T-cell (primary cell): ENCODE measurements at regions not wholly inside any gene's neighbourhood (a gene's known extent, or its start where the extent isn't known, plus 50 kb on each side); places are given as distances from the start of the nearest gene placed in this dataset.

Source experiments
- ATAC-seq, 4 experiments: fragments of 200-7000 bp in 3 of 4; fragments of 150-1000 bp in 1 of 4; cut with Tn5 transposase; replicated peaks in 1 of 4; 1 replicate in 3 of 4; 2 replicates in 1 of 4; pipeline ENCODE4 v1.10.0; 2021; ENCODE audit warnings: moderate library complexity in 3 of 4, mild to moderate bottlenecking in 2 of 4, moderate number of reproducible peaks in 1 of 4
- CTCF ChIA-PET, 2 donors: fragments of 300-600 bp; sonication (Branson Sonifier 250); formaldehyde crosslinking; loops; one replicate each; lab custom pipeline; 2022; ENCODE audit warnings: antibody characterized with exemption in 2 of 2; lab: Charles Lee
- POLR2A ChIA-PET, 2 donors: fragments of 300-600 bp; sonication (Branson Sonifier 250); formaldehyde crosslinking; loops; one replicate each; lab custom pipeline; 2022; ENCODE audit warnings: antibody characterized with exemption in 2 of 2; lab: Charles Lee
- DNase-seq, 35 experiments: peaks; one replicate each; pipeline versions ENCODE4 v3.0.0 to v3.0.0-alpha.2; 2013 to 2023
- H3K27ac ChIP-seq: one replicate; pipeline ENCODE4 v1.5.1; 2013; ENCODE audit warnings: low read length
- H3K27me3 ChIP-seq, 2 experiments: replicated peaks in 1 of 2; 1 replicate in 1 of 2; 2 replicates in 1 of 2; pipeline versions ENCODE4 v1.6.1 to v1.7.0; 2013; ENCODE audit warnings: low read length in 1 of 2, mixed read lengths in 1 of 2; ENCODE audit not compliant: control insufficient read depth in 2 of 2, insufficient read depth in 2 of 2; ENCODE audit errors: extremely low read depth in 1 of 2
- H3K36me3 ChIP-seq, 2 donors: 1 replicate in 1 of 2; 2 replicates in 1 of 2; pipeline versions ENCODE4 v1.6.1 to v1.7.0; 2013; ENCODE audit warnings: low read length in 1 of 2; ENCODE audit not compliant: control insufficient read depth in 2 of 2, insufficient read depth in 1 of 2; ENCODE audit errors: extremely low read depth in 1 of 2
- H3K4me1 ChIP-seq, 2 experiments: 1 replicate in 1 of 2; 2 replicates in 1 of 2; pipeline versions ENCODE4 v1.6.1 to v1.7.0; 2013; ENCODE audit warnings: low read length in 2 of 2, mixed read lengths in 1 of 2; ENCODE audit not compliant: insufficient read depth in 2 of 2, control insufficient read depth in 1 of 2; ENCODE audit errors: extremely low read depth in 1 of 2
- H3K4me3 ChIP-seq, 2 donors: 1 replicate in 1 of 2; 2 replicates in 1 of 2; pipeline versions ENCODE4 v1.5.1 to v1.7.0; 2013; ENCODE audit warnings: mild to moderate bottlenecking in 2 of 2, low read length in 1 of 2, moderate library complexity in 1 of 2; ENCODE audit not compliant: control insufficient read depth in 1 of 2; ENCODE audit errors: extremely low read depth in 1 of 2
- H3K9me3 ChIP-seq: 2 replicates; pipeline ENCODE4 v1.7.0; 2013
- H3K27ac Mint-ChIP-seq, 2 donors: one replicate each; pipeline ENCODE4 v1.8.0; 2020 to 2021; ENCODE audit warnings: mild to moderate bottlenecking in 2 of 2, mixed read lengths in 2 of 2
- H3K27me3 Mint-ChIP-seq, 2 donors: one replicate each; pipeline ENCODE4 v1.8.0; 2021 to 2022; ENCODE audit warnings: mixed read lengths in 2 of 2
- H3K36me3 Mint-ChIP-seq: one replicate; pipeline ENCODE4 v1.8.0; 2021; ENCODE audit warnings: mixed read lengths
- H3K4me1 Mint-ChIP-seq, 3 donors: one replicate each; pipeline ENCODE4 v1.8.0; 2020 to 2022; ENCODE audit warnings: mixed read lengths in 3 of 3, mild to moderate bottlenecking in 1 of 3
- H3K4me3 Mint-ChIP-seq, 3 donors: one replicate each; pipeline ENCODE4 v1.8.0; 2020 to 2022; ENCODE audit warnings: mild to moderate bottlenecking in 3 of 3, mixed read lengths in 3 of 3, moderate library complexity in 3 of 3
- H3K9me3 Mint-ChIP-seq, 3 donors: one replicate each; pipeline ENCODE4 v1.8.0; 2020 to 2022; ENCODE audit warnings: mixed read lengths in 3 of 3
- WGBS: methylation state at CpG from one replicate; pipeline ENCODE4 v1.1.5; 2013; ENCODE audit warnings: missing lambda C conversion rate; ENCODE audit not compliant: insufficient coverage; 5-methylcytosine and 5-hydroxymethylcytosine counted together

- Histone ChIP-seq H3K9me3 (no peaks in the 10 kb centered on the region), H3K4me1 (no peaks in the 10 kb centered on the region), H3K27me3 (peaks cover 0 to 5% of the 10 kb centered on the region in 2 experiments), H3K36me3 (no peaks in the 10 kb centered on the region), H3K27ac (no peak overlapping the region), H3K4me3 (no peak overlapping the region)
- H3K36me3 Mint-ChIP-seq = no peaks in the 10 kb centered on the region
- ChIA-PET POLR2A (interaction anchor here in 1 of 2 donors (0.7 kb wide), 1 partner anchor 8 kb away, joined by 3 read pairs; no protein-coding TSS in a partner anchor), CTCF (interaction anchor here (0.9 to 2.2 kb wide), 3 partner anchors 61 to 147 kb away, joined by 3 to 7 read pairs (median 3); no protein-coding TSS in a partner anchor)
- no peak overlapping the region for H3K4me3 Mint-ChIP-seq
- ATAC-seq (no peak), DNase-seq (no peak)
- H3K27me3 Mint-ChIP-seq = peaks cover 0 to 4% of the 10 kb centered on the region in 2 donors
- H3K27ac Mint-ChIP-seq = no peak overlapping the region
- H3K4me1 Mint-ChIP-seq = no peaks in the 10 kb centered on the region
- no peaks in the 10 kb centered on the region for H3K9me3 Mint-ChIP-seq
- no CpG with 5 or more reads among the region's 4 CpGs for WGBS
Measured at GRCh38 chr1:117682372-117682771, 76.5 kb downstream of the TENT5C start.

- Histone ChIP-seq H3K4me3 (no peak overlapping the region), H3K36me3 (no peaks in the 10 kb centered on the region), H3K9me3 (no peaks in the 10 kb centered on the region), H3K27ac (no peak overlapping the region), H3K27me3 (peaks cover 0 to 8% of the 10 kb centered on the region in 2 experiments), H3K4me1 (no peaks in the 10 kb centered on the region)
- 95% methylated on average over 4 of the region's 6 CpGs for WGBS
- Mint-ChIP-seq H3K36me3 (no peaks in the 10 kb centered on the region), H3K27ac (no peak overlapping the region), H3K4me1 (no peaks in the 10 kb centered on the region), H3K9me3 (no peaks in the 10 kb centered on the region), H3K4me3 (no peak overlapping the region), H3K27me3 (peaks cover 5 to 7% of the 10 kb centered on the region in 2 donors)
- DNase-seq (no peak), ATAC-seq (no peak)
- ChIA-PET CTCF (interaction anchor here (0.8 to 2.2 kb wide), 2 partner anchors 9 to 149 kb away, joined by 7 read pairs; no protein-coding TSS in a partner anchor), POLR2A (interaction anchor here in 1 of 2 donors (0.7 kb wide), 1 partner anchor 26 kb away, joined by 4 read pairs; no protein-coding TSS in a partner anchor)
Measured at GRCh38 chr1:117683571-117684285, 77.9 kb downstream of the TENT5C start.

- H3K4me3 ChIP-seq = no peak overlapping the region
- H3K27ac ChIP-seq = no peak overlapping the region
- Mint-ChIP-seq H3K4me1 (no peaks in the 10 kb centered on the region), H3K4me3 (no peak overlapping the region), H3K27me3 (peaks cover 8 to 12% of the 10 kb centered on the region in 2 donors), H3K36me3 (no peaks in the 10 kb centered on the region), H3K9me3 (no peaks in the 10 kb centered on the region), H3K27ac (no peak overlapping the region)
- H3K9me3 ChIP-seq = no peaks in the 10 kb centered on the region
- ATAC-seq (peak in 1 of 4 experiments; percentile 49), DNase-seq (peak in 1 of 35 experiments; percentile 23)
- CTCF ChIA-PET = no interaction called here
- peaks cover 0 to 8% of the 10 kb centered on the region in 2 experiments for H3K27me3 ChIP-seq
- POLR2A ChIA-PET = interaction anchor here in 1 of 2 donors (0.5 kb wide), 1 partner anchor 596 kb away, joined by 4 read pairs; no protein-coding TSS in a partner anchor
- no peaks in the 10 kb centered on the region for H3K36me3 ChIP-seq
- WGBS = 69% methylated on average over 3 of the region's 6 CpGs
- no peaks in the 10 kb centered on the region for H3K4me1 ChIP-seq
Measured at GRCh38 chr1:117685936-117686806, 80.3 kb downstream of the TENT5C start.

- Histone ChIP-seq H3K36me3 (no peaks in the 10 kb centered on the region), H3K4me1 (no peaks in the 10 kb centered on the region), H3K27me3 (peaks cover 0 to 8% of the 10 kb centered on the region in 2 experiments), H3K9me3 (no peaks in the 10 kb centered on the region), H3K4me3 (no peak overlapping the region), H3K27ac (no peak overlapping the region)
- Mint-ChIP-seq H3K9me3 (no peaks in the 10 kb centered on the region), H3K4me1 (no peaks in the 10 kb centered on the region), H3K36me3 (no peaks in the 10 kb centered on the region), H3K27ac (no peak overlapping the region), H3K4me3 (no peak overlapping the region), H3K27me3 (peaks cover 8 to 13% of the 10 kb centered on the region in 2 donors)
- ChIA-PET POLR2A (interaction anchor here in 1 of 2 donors (0.5 kb wide), 1 partner anchor 597 kb away, joined by 4 read pairs; no protein-coding TSS in a partner anchor), CTCF (no interaction called here)
- ATAC-seq = no peak
- no peak for DNase-seq
- WGBS = no CpG with 5 or more reads among the region's 2 CpGs
Measured at GRCh38 chr1:117686907-117687306, 81.1 kb downstream of the TENT5C start.

GRCh38 chr1:117689997-117690625 is 84.3 kb downstream of the TENT5C start:
- ChIA-PET CTCF (interaction anchor here in 1 of 2 donors (0.5 kb wide), 1 partner anchor 355 kb away, joined by 4 read pairs; no protein-coding TSS in a partner anchor), POLR2A (no interaction called here)
- Mint-ChIP-seq H3K36me3 (no peaks in the 10 kb centered on the region), H3K4me1 (no peaks in the 10 kb centered on the region), H3K9me3 (no peaks in the 10 kb centered on the region), H3K27ac (no peak overlapping the region), H3K27me3 (peaks cover 8 to 13% of the 10 kb centered on the region in 2 donors), H3K4me3 (no peak overlapping the region)
- DNase-seq (no peak), ATAC-seq (no peak)
- no CpG with 5 or more reads among the region's 4 CpGs for WGBS
- Histone ChIP-seq H3K36me3 (no peaks in the 10 kb centered on the region), H3K4me1 (no peaks in the 10 kb centered on the region), H3K27ac (no peak overlapping the region), H3K27me3 (peaks cover 0 to 11% of the 10 kb centered on the region in 2 experiments), H3K9me3 (no peaks in the 10 kb centered on the region), H3K4me3 (no peak overlapping the region)

GRCh38 chr1:117691942-117692341 is 86.1 kb downstream of the TENT5C start:
- Mint-ChIP-seq H3K4me1 (no peaks in the 10 kb centered on the region), H3K27me3 (peaks cover 13 to 14% of the 10 kb centered on the region in 2 donors), H3K27ac (no peak overlapping the region), H3K4me3 (no peak overlapping the region), H3K9me3 (no peaks in the 10 kb centered on the region), H3K36me3 (no peaks in the 10 kb centered on the region)
- Histone ChIP-seq H3K27ac (no peak overlapping the region), H3K27me3 (peaks cover 0 to 19% of the 10 kb centered on the region in 2 experiments), H3K4me3 (no peak overlapping the region), H3K36me3 (no peaks in the 10 kb centered on the region), H3K4me1 (no peaks in the 10 kb centered on the region), H3K9me3 (no peaks in the 10 kb centered on the region)
- DNase-seq (no peak), ATAC-seq (no peak)
- WGBS = no CpG with 5 or more reads among the region's 2 CpGs
- ChIA-PET CTCF (interaction anchor here in 1 of 2 donors (1.1 kb wide), 1 partner anchor 157 kb away, joined by 3 read pairs; no protein-coding TSS in a partner anchor), POLR2A (no interaction called here)
